GM12873 (cell line): ENCODE measurements at regions not wholly inside any gene's neighbourhood (a gene's known extent, or its start where the extent isn't known, plus 50 kb on each side); places are given as distances from the start of the nearest gene placed in this dataset.
A peak's percentile ranks its signal among the peaks of the same experiment; 100 is the strongest.

Source experiments
- TF ChIP-seq, protein P1 (sequence below): IDR thresholded peaks from 2 replicates; pipeline ENCODE4 v1.5.1; 2012; ENCODE audit warnings: low read depth, mild to moderate bottlenecking, moderate library complexity, low read length, control low read depth; ENCODE audit not compliant: insufficient read depth; ENCODE audit errors: missing control alignments

DNA sequence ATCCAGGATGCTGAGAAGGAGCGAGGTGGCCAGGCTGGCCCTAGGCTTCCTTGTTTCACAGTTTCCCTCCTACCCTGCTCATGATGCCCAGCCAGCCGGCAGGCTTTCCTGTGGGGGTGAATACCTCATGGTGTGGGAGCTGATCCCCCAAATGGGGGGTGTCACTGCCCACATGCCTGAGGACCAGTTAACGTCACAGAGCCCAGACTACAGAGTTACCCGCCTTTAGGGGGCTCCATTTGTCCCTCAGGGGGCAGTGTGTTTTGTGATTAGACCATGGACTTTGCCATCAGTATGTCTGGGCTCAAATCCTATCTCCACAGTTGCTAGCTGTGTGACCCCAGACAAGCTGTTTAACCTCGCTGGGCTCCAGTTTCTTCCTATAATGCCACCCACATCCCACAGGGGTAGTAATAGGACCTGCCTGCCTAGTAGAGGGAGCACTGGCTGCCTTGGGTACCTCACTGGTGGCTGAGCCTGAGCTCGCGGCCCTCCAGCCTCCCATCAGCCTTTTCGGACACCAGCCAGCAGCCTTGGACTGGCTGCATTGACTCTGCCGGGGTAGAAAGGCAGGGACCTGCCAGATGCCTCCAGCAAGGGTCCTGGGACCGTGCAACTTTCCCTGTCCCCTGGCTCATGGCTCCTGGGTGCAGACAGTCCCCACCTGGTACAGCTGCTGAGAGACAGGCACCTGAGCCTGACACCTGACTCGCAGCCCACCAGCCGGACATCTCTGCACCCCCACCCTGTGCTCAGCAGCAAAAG is 87.5 kb upstream of the GSE1 start:
- TF ChIP-seq, protein P1, sequence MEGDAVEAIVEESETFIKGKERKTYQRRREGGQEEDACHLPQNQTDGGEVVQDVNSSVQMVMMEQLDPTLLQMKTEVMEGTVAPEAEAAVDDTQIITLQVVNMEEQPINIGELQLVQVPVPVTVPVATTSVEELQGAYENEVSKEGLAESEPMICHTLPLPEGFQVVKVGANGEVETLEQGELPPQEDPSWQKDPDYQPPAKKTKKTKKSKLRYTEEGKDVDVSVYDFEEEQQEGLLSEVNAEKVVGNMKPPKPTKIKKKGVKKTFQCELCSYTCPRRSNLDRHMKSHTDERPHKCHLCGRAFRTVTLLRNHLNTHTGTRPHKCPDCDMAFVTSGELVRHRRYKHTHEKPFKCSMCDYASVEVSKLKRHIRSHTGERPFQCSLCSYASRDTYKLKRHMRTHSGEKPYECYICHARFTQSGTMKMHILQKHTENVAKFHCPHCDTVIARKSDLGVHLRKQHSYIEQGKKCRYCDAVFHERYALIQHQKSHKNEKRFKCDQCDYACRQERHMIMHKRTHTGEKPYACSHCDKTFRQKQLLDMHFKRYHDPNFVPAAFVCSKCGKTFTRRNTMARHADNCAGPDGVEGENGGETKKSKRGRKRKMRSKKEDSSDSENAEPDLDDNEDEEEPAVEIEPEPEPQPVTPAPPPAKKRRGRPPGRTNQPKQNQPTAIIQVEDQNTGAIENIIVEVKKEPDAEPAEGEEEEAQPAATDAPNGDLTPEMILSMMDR = no peak

GRCh38 chr16:85526185-85526974 is 86.7 kb upstream of the GSE1 start:
- TF ChIP-seq, protein P1 = no peak

DNA sequence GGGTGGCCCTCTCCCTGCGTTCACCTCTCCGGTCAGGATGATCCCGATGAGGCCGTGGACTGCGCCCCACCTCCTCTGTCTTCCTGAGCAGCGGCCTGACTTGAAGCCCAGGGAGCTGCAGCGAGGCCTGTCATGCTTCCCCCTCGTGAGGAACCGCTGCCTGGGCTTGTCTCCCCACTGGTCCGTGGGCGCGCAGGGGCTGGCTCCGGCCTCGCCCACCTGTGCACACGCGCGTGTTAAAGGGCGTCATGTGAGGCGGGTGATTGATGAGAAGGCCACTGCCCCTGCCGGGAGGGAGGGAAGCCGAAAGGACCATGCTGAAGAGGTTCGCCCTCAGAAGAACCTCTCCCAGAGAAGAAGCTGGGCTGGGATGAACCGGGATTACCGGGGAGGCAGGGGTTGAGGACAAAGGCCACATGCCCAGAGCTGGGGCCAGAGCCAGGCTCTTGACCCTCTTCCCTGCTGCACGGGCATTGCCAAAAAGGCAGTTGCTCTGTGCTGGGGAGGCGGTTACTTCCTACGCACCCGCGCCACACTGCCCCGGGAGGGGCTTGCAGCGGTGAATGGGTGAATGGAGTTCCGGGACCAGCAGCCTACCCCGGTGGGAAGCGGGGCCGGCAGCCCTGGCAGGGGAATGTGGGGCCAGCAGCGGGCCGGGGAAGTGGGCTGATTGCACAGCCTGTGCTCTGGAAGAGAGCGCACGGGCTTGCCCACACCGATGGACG is 85.9 kb upstream of the GSE1 start:
- TF ChIP-seq, protein P1 = no peak

GRCh38 chr16:85527767-85528297 is 85.3 kb upstream of the GSE1 start:
- TF ChIP-seq, protein P1 = no peak

GRCh38 chr16:85528528-85529387 is 84.4 kb upstream of the GSE1 start:
- TF ChIP-seq, protein P1 = peak; percentile 70

DNA sequence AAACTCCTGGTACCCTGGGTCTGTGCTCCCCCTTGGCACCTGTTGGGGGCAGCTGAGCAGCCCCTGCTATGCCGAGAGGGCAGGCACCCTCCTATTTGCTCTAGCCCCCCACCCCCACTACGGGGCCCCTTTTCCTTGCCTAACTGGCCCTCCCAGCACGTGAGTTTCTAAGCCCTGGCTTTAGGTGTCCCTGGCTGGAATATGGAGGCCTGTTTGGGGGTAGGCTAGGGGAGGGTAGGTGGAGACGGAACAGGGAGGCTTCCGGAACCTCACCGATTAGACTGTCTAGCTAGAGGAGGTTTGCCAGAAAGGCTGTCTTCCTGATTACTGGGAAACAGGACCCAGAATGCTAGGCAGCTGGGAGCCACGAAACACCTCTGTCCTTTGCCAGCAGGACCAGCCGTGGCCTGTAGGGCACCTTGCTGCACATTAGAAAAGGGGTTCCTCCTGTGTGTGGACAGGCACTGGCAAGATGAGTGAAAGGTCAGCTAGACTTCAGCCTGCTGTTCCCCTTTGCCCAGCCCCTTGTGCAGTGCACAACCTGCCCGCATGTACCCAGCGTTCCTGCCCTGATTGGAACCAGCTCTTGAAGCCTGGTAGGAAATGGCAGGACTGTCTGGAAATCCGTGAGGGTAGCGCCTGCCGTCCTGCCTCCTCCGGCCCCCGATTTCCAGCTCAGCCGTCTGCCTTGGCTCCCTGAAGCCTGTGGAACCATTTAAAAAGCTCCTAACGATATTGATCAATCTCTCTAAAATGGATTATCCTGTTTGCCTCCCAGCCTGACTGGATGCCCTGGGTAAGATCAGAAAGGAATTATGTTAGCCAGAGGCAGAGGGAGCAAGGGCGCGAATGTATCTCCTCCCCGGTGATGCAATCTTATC is 83.4 kb upstream of the GSE1 start:
- TF ChIP-seq, protein P1 = peak; percentile 33
